ENCODE measurements at regions not wholly inside any gene's neighbourhood (a gene's known extent, or its start where the extent isn't known, plus 50 kb on each side); places are given as distances from the start of the nearest gene placed in this dataset.

DNA sequence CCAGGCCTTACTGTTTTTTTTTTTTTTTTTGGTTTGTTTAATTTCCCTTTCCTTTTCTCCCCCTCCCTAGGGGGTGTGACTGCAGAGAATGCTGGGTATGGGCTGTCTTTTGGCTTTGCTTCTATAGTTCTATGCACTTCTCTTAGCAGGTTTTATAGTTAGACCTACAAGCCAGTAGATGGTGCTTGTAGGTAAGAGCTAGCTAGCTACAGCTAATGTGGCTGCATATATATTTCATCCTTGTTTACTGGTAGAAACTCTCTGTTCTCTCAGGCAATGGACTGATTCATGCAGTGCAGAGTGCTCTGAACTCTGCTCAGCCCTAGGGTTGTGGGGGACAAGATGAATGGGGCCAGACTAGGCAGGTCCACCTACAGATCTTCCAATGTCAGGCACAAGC, 246.4 kb downstream of the SH2D1A start:
- H3K27ac ChIP-seq (ENCODE audit: low read depth in 1 of 2, low read length in 2 of 2), result no peak overlapping the region
- no peaks in the 10 kb centered on the region for H3K36me3 ChIP-seq (ENCODE audit: control insufficient read depth in 4 of 4, insufficient read depth in 3 of 4, low read depth in 1 of 4, low read length in 3 of 4)
- TF ChIP-seq RXRA (IDR thresholded peaks at IDR 0.05), result no peak
- TF ChIP-seq FOXA2 (IDR thresholded peaks at IDR 0.05), result no peak
- TF ChIP-seq NR2F2 (IDR thresholded peaks at IDR 0.05), result no peak
- no peak for TF ChIP-seq HNF4G (IDR thresholded peaks at IDR 0.05)
- DNase-seq (ENCODE audit: low spot score), result no peak
- no peaks in the 10 kb centered on the region for H3K9me3 ChIP-seq (ENCODE audit: control insufficient read depth in 4 of 4, low read length in 3 of 4)
- H3K4me1 ChIP-seq (ENCODE audit: control insufficient read depth in 4 of 4, insufficient read depth in 4 of 4, low read length in 3 of 4), result peaks cover 0 to 4% (median 1%) of the 10 kb centered on the region in 4 donors
- no peak overlapping the region for H3K9ac ChIP-seq (ENCODE audit: low read depth in 1 of 2, low read length in 2 of 2)
- no peaks in the 10 kb centered on the region for H3K27me3 ChIP-seq (ENCODE audit: control insufficient read depth in 4 of 4, insufficient read depth in 4 of 4, low read length in 3 of 4)
- no peak overlapping the region for H3K4me3 ChIP-seq (ENCODE audit: low read depth in 1 of 3, low read length in 3 of 3)

DNA sequence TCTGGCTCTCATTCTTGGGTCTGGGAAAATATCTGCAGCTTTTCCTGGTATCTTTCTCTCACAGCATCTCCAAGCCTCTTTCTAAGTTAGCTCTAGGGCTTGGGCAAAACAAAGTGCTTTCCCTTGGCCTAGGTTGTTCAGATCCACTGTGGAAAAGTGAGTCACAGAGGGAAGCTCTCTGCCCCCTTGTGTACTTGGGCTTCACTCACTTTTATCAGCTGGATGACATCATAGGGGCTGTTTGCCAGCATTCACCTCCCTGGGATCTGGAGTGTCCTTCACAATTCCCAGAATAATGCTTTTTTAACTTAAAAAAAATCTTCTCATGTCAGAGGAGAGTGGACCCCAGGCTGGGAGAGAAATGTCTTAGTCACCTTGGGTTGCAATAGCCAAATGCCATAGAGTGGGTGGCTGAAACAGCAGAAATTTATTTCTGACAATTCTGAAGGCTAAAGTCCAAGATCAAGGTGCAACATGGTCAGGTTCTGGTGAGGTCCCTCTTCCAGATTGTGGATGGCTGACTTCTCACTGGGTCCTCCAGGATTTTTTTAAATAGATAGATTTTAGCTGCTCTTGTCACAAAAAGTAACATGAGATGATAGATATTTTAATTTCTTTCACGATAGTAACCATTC, 247.8 kb downstream of the SH2D1A start:
- H3K4me1 ChIP-seq (ENCODE audit: control insufficient read depth in 4 of 4, insufficient read depth in 4 of 4, low read length in 3 of 4), result peaks cover 0 to 4% (median 1%) of the 10 kb centered on the region in 4 donors
- DNase-seq (ENCODE audit: low spot score), result no peak
- WGBS, result 86% methylated on average over 1 of the region's 1 CpG
- no peak for TF ChIP-seq FOXA1 (IDR thresholded peaks at IDR 0.05)
- no peak for TF ChIP-seq SP1 (IDR thresholded peaks at IDR 0.05)
- peak; percentile 38 for TF ChIP-seq HNF4G (IDR thresholded peaks at IDR 0.05)
- peak; percentile 69 to 80 for TF ChIP-seq EGR1 (IDR thresholded peaks at IDR 0.05; ENCODE audit: low read depth in 2 of 2)
- TF ChIP-seq HNF4A (conservative IDR thresholded peaks at IDR 0.05), result peak; percentile 75 to 81
- peak; percentile 56 to 63 for TF ChIP-seq JUND (IDR thresholded peaks at IDR 0.05)
- TF ChIP-seq, protein P1, sequence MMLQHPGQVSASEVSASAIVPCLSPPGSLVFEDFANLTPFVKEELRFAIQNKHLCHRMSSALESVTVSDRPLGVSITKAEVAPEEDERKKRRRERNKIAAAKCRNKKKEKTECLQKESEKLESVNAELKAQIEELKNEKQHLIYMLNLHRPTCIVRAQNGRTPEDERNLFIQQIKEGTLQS (IDR thresholded peaks at IDR 0.05), result peak; percentile 13
- no peak overlapping the region for H3K4me3 ChIP-seq (ENCODE audit: low read depth in 1 of 3, low read length in 3 of 3)
- H3K9ac ChIP-seq (ENCODE audit: low read depth in 1 of 2, low read length in 2 of 2), result no peak overlapping the region
- no peaks in the 10 kb centered on the region for H3K27me3 ChIP-seq (ENCODE audit: control insufficient read depth in 4 of 4, insufficient read depth in 4 of 4, low read length in 3 of 4)
- no peaks in the 10 kb centered on the region for H3K9me3 ChIP-seq (ENCODE audit: control insufficient read depth in 4 of 4, low read length in 3 of 4)
- no peaks in the 10 kb centered on the region for H3K36me3 ChIP-seq (ENCODE audit: control insufficient read depth in 4 of 4, insufficient read depth in 3 of 4, low read depth in 1 of 4, low read length in 3 of 4)
- no peak overlapping the region for H3K27ac ChIP-seq (ENCODE audit: low read depth in 1 of 2, low read length in 2 of 2)

DNA sequence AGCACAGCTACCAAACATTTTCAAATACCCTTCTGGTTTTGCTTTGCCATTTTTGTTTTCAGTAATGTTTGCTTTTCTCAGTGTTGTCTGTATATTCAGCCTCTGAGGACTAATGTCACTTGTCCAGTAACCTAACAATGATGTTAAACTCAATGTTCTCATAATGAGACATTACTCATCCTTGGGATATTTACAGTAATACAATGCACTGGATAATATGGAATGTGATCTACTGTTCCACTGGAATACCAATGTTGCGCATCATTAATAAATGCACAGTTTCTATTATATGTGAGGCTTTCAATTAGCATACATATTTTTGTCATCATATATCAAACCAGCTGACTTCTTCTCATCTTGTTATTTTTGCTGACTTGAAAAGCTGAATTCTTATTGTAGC, 259.1 kb downstream of the SH2D1A start:
- Histone ChIP-seq H3K27ac (ENCODE audit: low read depth in 1 of 2, low read length in 2 of 2) (no peak overlapping the region), H3K36me3 (ENCODE audit: control insufficient read depth in 4 of 4, insufficient read depth in 3 of 4, low read depth in 1 of 4, low read length in 3 of 4) (no peaks in the 10 kb centered on the region), H3K4me1 (ENCODE audit: control insufficient read depth in 4 of 4, insufficient read depth in 4 of 4, low read length in 3 of 4) (no peaks in the 10 kb centered on the region), H3K9ac (ENCODE audit: low read depth in 1 of 2, low read length in 2 of 2) (no peak overlapping the region), H3K27me3 (ENCODE audit: control insufficient read depth in 4 of 4, insufficient read depth in 4 of 4, low read length in 3 of 4) (no peaks in the 10 kb centered on the region), H3K4me3 (ENCODE audit: low read depth in 1 of 3, low read length in 3 of 3) (no peak overlapping the region), H3K9me3 (ENCODE audit: control insufficient read depth in 4 of 4, low read length in 3 of 4) (no peaks in the 10 kb centered on the region)
- DNase-seq (ENCODE audit: low spot score), result no peak
- WGBS, result 94% methylated on average over 1 of the region's 1 CpG
- no peak for TF ChIP-seq HNF4A (conservative IDR thresholded peaks at IDR 0.05)
- TF ChIP-seq, protein P1 (IDR thresholded peaks at IDR 0.05), result no peak
- TF ChIP-seq JUND (IDR thresholded peaks at IDR 0.05), result no peak
- no peak for TF ChIP-seq TAF1 (conservative IDR thresholded peaks at IDR 0.05)

DNA sequence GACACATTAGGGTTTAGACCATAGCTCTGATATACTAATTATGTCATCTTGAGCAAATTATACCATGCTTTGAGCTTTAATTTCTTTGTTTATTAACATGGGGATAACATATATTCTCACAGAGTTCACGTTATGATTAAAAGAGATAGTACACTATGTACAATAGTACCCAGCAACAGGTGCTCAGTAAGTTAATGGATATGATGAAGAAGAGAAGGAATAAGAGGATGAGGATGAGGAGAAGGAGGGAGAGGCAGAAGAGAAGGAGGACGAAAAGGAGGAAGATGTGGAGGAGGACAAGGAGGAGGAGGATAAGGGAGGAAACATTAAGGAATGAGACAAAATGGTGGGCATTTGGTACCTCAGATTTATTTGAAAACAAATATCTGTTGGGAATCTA, 260.4 kb downstream of the SH2D1A start:
- Histone ChIP-seq H3K9ac (ENCODE audit: low read depth in 1 of 2, low read length in 2 of 2) (no peak overlapping the region), H3K4me3 (ENCODE audit: low read depth in 1 of 3, low read length in 3 of 3) (no peak overlapping the region), H3K27me3 (ENCODE audit: control insufficient read depth in 4 of 4, insufficient read depth in 4 of 4, low read length in 3 of 4) (no peaks in the 10 kb centered on the region), H3K36me3 (ENCODE audit: control insufficient read depth in 4 of 4, insufficient read depth in 3 of 4, low read depth in 1 of 4, low read length in 3 of 4) (no peaks in the 10 kb centered on the region), H3K9me3 (ENCODE audit: control insufficient read depth in 4 of 4, low read length in 3 of 4) (no peaks in the 10 kb centered on the region), H3K4me1 (ENCODE audit: control insufficient read depth in 4 of 4, insufficient read depth in 4 of 4, low read length in 3 of 4) (no peaks in the 10 kb centered on the region), H3K27ac (ENCODE audit: low read depth in 1 of 2, low read length in 2 of 2) (no peak overlapping the region)
- 87% methylated on average over 2 of the region's 2 CpGs for WGBS
- DNase-seq (ENCODE audit: low spot score), result no peak
- TF ChIP-seq SP1 (IDR thresholded peaks at IDR 0.05), result no peak
- no peak for TF ChIP-seq FOXA1 (IDR thresholded peaks at IDR 0.05)
- TF ChIP-seq FOXA2 (IDR thresholded peaks at IDR 0.05), result no peak
- TF ChIP-seq RXRA (IDR thresholded peaks at IDR 0.05), result no peak
- TF ChIP-seq NR2F2 (IDR thresholded peaks at IDR 0.05), result no peak
- TF ChIP-seq, protein P2, sequence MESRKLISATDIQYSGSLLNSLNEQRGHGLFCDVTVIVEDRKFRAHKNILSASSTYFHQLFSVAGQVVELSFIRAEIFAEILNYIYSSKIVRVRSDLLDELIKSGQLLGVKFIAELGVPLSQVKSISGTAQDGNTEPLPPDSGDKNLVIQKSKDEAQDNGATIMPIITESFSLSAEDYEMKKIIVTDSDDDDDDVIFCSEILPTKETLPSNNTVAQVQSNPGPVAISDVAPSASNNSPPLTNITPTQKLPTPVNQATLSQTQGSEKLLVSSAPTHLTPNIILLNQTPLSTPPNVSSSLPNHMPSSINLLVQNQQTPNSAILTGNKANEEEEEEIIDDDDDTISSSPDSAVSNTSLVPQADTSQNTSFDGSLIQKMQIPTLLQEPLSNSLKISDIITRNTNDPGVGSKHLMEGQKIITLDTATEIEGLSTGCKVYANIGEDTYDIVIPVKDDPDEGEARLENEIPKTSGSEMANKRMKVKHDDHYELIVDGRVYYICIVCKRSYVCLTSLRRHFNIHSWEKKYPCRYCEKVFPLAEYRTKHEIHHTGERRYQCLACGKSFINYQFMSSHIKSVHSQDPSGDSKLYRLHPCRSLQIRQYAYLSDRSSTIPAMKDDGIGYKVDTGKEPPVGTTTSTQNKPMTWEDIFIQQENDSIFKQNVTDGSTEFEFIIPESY (IDR thresholded peaks at IDR 0.05), result no peak
- no peak for TF ChIP-seq JUND (IDR thresholded peaks at IDR 0.05)
